ENCODE measurements at regions not wholly inside any gene's neighbourhood (a gene's known extent, or its start where the extent isn't known, plus 50 kb on each side); places are given as distances from the start of the nearest gene placed in this dataset.

- H3K9me3 ChIP-seq (ENCODE audit: control insufficient read depth, insufficient read depth, low read length), result no peaks in the 10 kb centered on the region
- H3K9ac ChIP-seq (ENCODE audit: low read depth, low read length), result no peak overlapping the region
- H3K4me1 ChIP-seq (ENCODE audit: insufficient read depth, low read length), result no peaks in the 10 kb centered on the region
- H3K36me3 ChIP-seq (ENCODE audit: insufficient read depth, low read length), result no peaks in the 10 kb centered on the region
Measured at GRCh38 chr2:238571661-238572372, 145.1 kb downstream of the ASB1 start.

- Histone ChIP-seq H3K4me1 (ENCODE audit: insufficient read depth, low read length) (no peaks in the 10 kb centered on the region), H3K9me3 (ENCODE audit: control insufficient read depth, insufficient read depth, low read length) (no peaks in the 10 kb centered on the region), H3K36me3 (ENCODE audit: insufficient read depth, low read length) (no peaks in the 10 kb centered on the region), H3K9ac (ENCODE audit: low read depth, low read length) (no peak overlapping the region)
Measured at GRCh38 chr2:238573065-238573778, 146.5 kb downstream of the ASB1 start.

GRCh38 chr2:238573916-238574315 lies 147.2 kb downstream of the ASB1 start:
- no peaks in the 10 kb centered on the region for H3K9me3 ChIP-seq (ENCODE audit: control insufficient read depth, insufficient read depth, low read length)

GRCh38 chr2:238574490-238575271 lies 148.0 kb downstream of the ASB1 start:
- H3K9ac ChIP-seq (ENCODE audit: low read depth, low read length), result no peak overlapping the region
- H3K4me1 ChIP-seq (ENCODE audit: insufficient read depth, low read length), result no peaks in the 10 kb centered on the region
- no peaks in the 10 kb centered on the region for H3K36me3 ChIP-seq (ENCODE audit: insufficient read depth, low read length)
- H3K9me3 ChIP-seq (ENCODE audit: control insufficient read depth, insufficient read depth, low read length), result no peaks in the 10 kb centered on the region

More at GRCh38 chr2:238573916-238574315, 147.2 kb downstream of the ASB1 start:
- H3K36me3 ChIP-seq (ENCODE audit: insufficient read depth, low read length), result no peaks in the 10 kb centered on the region
- no peaks in the 10 kb centered on the region for H3K4me1 ChIP-seq (ENCODE audit: insufficient read depth, low read length)
- H3K9ac ChIP-seq (ENCODE audit: low read depth, low read length), result no peak overlapping the region

- no peaks in the 10 kb centered on the region for H3K36me3 ChIP-seq (ENCODE audit: insufficient read depth, low read length)
- no peak overlapping the region for H3K9ac ChIP-seq (ENCODE audit: low read depth, low read length)
- no peaks in the 10 kb centered on the region for H3K4me1 ChIP-seq (ENCODE audit: insufficient read depth, low read length)
- H3K9me3 ChIP-seq (ENCODE audit: control insufficient read depth, insufficient read depth, low read length), result no peaks in the 10 kb centered on the region
Measured at GRCh38 chr2:238576674-238577073, 149.9 kb downstream of the ASB1 start.

GRCh38 chr2:238578256-238578655 lies 151.5 kb downstream of the ASB1 start:
- Histone ChIP-seq H3K4me1 (ENCODE audit: insufficient read depth, low read length) (no peaks in the 10 kb centered on the region), H3K36me3 (ENCODE audit: insufficient read depth, low read length) (no peaks in the 10 kb centered on the region), H3K9me3 (ENCODE audit: control insufficient read depth, insufficient read depth, low read length) (no peaks in the 10 kb centered on the region), H3K9ac (ENCODE audit: low read depth, low read length) (no peak overlapping the region)

GRCh38 chr2:238580486-238580885 lies 153.8 kb downstream of the ASB1 start:
- Histone ChIP-seq H3K36me3 (ENCODE audit: insufficient read depth, low read length) (no peaks in the 10 kb centered on the region), H3K4me1 (ENCODE audit: insufficient read depth, low read length) (no peaks in the 10 kb centered on the region), H3K9me3 (ENCODE audit: control insufficient read depth, insufficient read depth, low read length) (no peaks in the 10 kb centered on the region), H3K9ac (ENCODE audit: low read depth, low read length) (no peak overlapping the region)

GRCh38 chr2:238581126-238581525 lies 154.4 kb downstream of the ASB1 start:
- H3K9ac ChIP-seq (ENCODE audit: low read depth, low read length), result no peak overlapping the region
- H3K36me3 ChIP-seq (ENCODE audit: insufficient read depth, low read length), result no peaks in the 10 kb centered on the region
- H3K4me1 ChIP-seq (ENCODE audit: insufficient read depth, low read length), result no peaks in the 10 kb centered on the region
- no peaks in the 10 kb centered on the region for H3K9me3 ChIP-seq (ENCODE audit: control insufficient read depth, insufficient read depth, low read length)

- H3K4me1 ChIP-seq (ENCODE audit: insufficient read depth, low read length), result no peaks in the 10 kb centered on the region
- H3K9ac ChIP-seq (ENCODE audit: low read depth, low read length), result no peak overlapping the region
- no peaks in the 10 kb centered on the region for H3K36me3 ChIP-seq (ENCODE audit: insufficient read depth, low read length)
- H3K9me3 ChIP-seq (ENCODE audit: control insufficient read depth, insufficient read depth, low read length), result no peaks in the 10 kb centered on the region
Measured at GRCh38 chr2:238582159-238582558, 155.4 kb downstream of the ASB1 start.

- H3K9ac ChIP-seq (ENCODE audit: low read depth, low read length), result no peak overlapping the region
- H3K9me3 ChIP-seq (ENCODE audit: control insufficient read depth, insufficient read depth, low read length), result no peaks in the 10 kb centered on the region
- H3K4me1 ChIP-seq (ENCODE audit: insufficient read depth, low read length), result no peaks in the 10 kb centered on the region
- H3K36me3 ChIP-seq (ENCODE audit: insufficient read depth, low read length), result no peaks in the 10 kb centered on the region
Measured at GRCh38 chr2:238584617-238585016, 157.9 kb downstream of the ASB1 start.

- no peak overlapping the region for H3K9ac ChIP-seq (ENCODE audit: low read depth, low read length)
Measured at GRCh38 chr2:238585836-238586821, 159.4 kb downstream of the ASB1 start.

GRCh38 chr2:238586931-238587775 lies 160.4 kb downstream of the ASB1 start:
- H3K36me3 ChIP-seq (ENCODE audit: insufficient read depth, low read length), result no peaks in the 10 kb centered on the region
- no peaks in the 10 kb centered on the region for H3K4me1 ChIP-seq (ENCODE audit: insufficient read depth, low read length)
- H3K9ac ChIP-seq (ENCODE audit: low read depth, low read length), result no peak overlapping the region
- H3K9me3 ChIP-seq (ENCODE audit: control insufficient read depth, insufficient read depth, low read length), result no peaks in the 10 kb centered on the region

More at GRCh38 chr2:238585836-238586821, 159.4 kb downstream of the ASB1 start:
- Histone ChIP-seq H3K9me3 (ENCODE audit: control insufficient read depth, insufficient read depth, low read length) (no peaks in the 10 kb centered on the region), H3K4me1 (ENCODE audit: insufficient read depth, low read length) (no peaks in the 10 kb centered on the region), H3K36me3 (ENCODE audit: insufficient read depth, low read length) (no peaks in the 10 kb centered on the region)
